Keratinocyte (primary cell): ENCODE measurements at regions not wholly inside any gene's neighbourhood (a gene's known extent, or its start where the extent isn't known, plus 50 kb on each side); places are given as distances from the start of the nearest gene placed in this dataset.

Source experiments
- DNase-seq: peaks from one replicate; pipeline ENCODE4 v3.0.0-alpha.2; 2011; ENCODE audit warnings: low read depth, missing footprints, low spot score
- FAIRE-seq: peaks from 2 replicates; lab custom pipeline; 2011; peaks lifted over from hg19 to GRCh38; lab: Jason Lieb, UNC
- H2AFZ ChIP-seq: 2 replicates; pipeline ENCODE4 v1.6.0; 2012; ENCODE audit warnings: low read length, control low read depth, inconsistent platforms; ENCODE audit not compliant: control insufficient read depth
- H3K27ac ChIP-seq: 2 replicates; pipeline ENCODE4 v1.5.1; 2011; ENCODE audit warnings: low read length; ENCODE audit not compliant: control insufficient read depth, insufficient read depth
- H3K27me3 ChIP-seq: 3 replicates; pipeline ENCODE4 v1.6.0; 2011; ENCODE audit warnings: low read length; ENCODE audit not compliant: control insufficient read depth, insufficient read depth; ENCODE audit errors: extremely low read depth
- H3K36me3 ChIP-seq, 2 experiments: 2 replicates in 1 of 2; 3 replicates in 1 of 2; pipeline ENCODE4 v1.5.1; 2011; ENCODE audit warnings: low read length in 2 of 2, mild to moderate bottlenecking in 1 of 2; ENCODE audit not compliant: control insufficient read depth in 2 of 2, insufficient read depth in 2 of 2; ENCODE audit errors: extremely low read depth in 1 of 2
- H3K4me1 ChIP-seq: 3 replicates; pipeline ENCODE4 v1.5.1; 2011; ENCODE audit warnings: low read length; ENCODE audit not compliant: control insufficient read depth, insufficient read depth; ENCODE audit errors: extremely low read depth
- H3K4me2 ChIP-seq: 3 replicates; pipeline ENCODE4 v1.6.0; 2011; ENCODE audit warnings: low read depth, low read length; ENCODE audit not compliant: control insufficient read depth, insufficient read depth; ENCODE audit errors: extremely low read depth
- H3K4me3 ChIP-seq, 3 experiments: fragments of 200-600 bp in 1 of 3; sonication (generic) in 1 of 3; 2 replicates in 2 of 3; 3 replicates in 1 of 3; pipeline ENCODE4 v1.5.1; 2011 to 2016; ENCODE audit warnings: low read length in 3 of 3, mild to moderate bottlenecking in 3 of 3, control low read depth in 2 of 3, inconsistent platforms in 1 of 3, low read depth in 1 of 3, mixed read lengths in 1 of 3, mixed run types in 1 of 3, moderate library complexity in 1 of 3; ENCODE audit not compliant: control insufficient read depth in 2 of 3, insufficient read depth in 2 of 3; ENCODE audit errors: extremely low read depth in 1 of 3
- H3K79me2 ChIP-seq: 2 replicates; pipeline ENCODE4 v1.6.0; 2012; ENCODE audit warnings: low read length; ENCODE audit not compliant: control insufficient read depth, insufficient read depth
- H3K9ac ChIP-seq: 3 replicates; pipeline ENCODE4 v1.6.0; 2011; ENCODE audit warnings: low read length; ENCODE audit not compliant: control insufficient read depth, insufficient read depth; ENCODE audit errors: extremely low read depth
- H3K9me1 ChIP-seq: 3 replicates; pipeline ENCODE4 v1.6.0; 2011; ENCODE audit warnings: low read length; ENCODE audit not compliant: control insufficient read depth, insufficient read depth; ENCODE audit errors: extremely low read depth
- H3K9me3 ChIP-seq: 2 replicates; pipeline ENCODE4 v1.5.1; 2012; ENCODE audit warnings: low read depth, low read length; ENCODE audit not compliant: control insufficient read depth
- H4K20me1 ChIP-seq: 3 replicates; pipeline ENCODE4 v1.6.0; 2011; ENCODE audit warnings: low read length; ENCODE audit not compliant: control insufficient read depth, insufficient read depth; ENCODE audit errors: extremely low read depth
- EZH2 ChIP-seq: IDR thresholded peaks from one replicate; pipeline ENCODE4 v1.6.1; 2012; ENCODE audit warnings: inconsistent platforms, mild to moderate bottlenecking, low read length, moderate library complexity
- dilution Hi-C: fragments of 300-500 bp; cut with MboI; formaldehyde crosslinking; loops from one replicate; pipeline ENCODE4 v1.7.0; 2020; ENCODE audit warnings: low sequenced_read_pairs; ENCODE audit not compliant: extremely low pct_ligation_motif_present
- TF ChIP-seq, protein P1 (sequence below), 3 experiments: IDR thresholded peaks in 1 of 3; conservative IDR thresholded peaks in 1 of 3; optimal IDR thresholded peaks in 1 of 3; 2 replicates in 2 of 3; 3 replicates in 1 of 3; pipeline versions ENCODE3 to v1.5.1; 2011; ENCODE audit warnings: low read length in 3 of 3, mild to moderate bottlenecking in 3 of 3, moderate library complexity in 2 of 3, control low read depth in 1 of 3, inconsistent platforms in 1 of 3; ENCODE audit not compliant: insufficient read depth in 2 of 3; ENCODE audit errors: extremely low read depth in 1 of 3

DNA sequence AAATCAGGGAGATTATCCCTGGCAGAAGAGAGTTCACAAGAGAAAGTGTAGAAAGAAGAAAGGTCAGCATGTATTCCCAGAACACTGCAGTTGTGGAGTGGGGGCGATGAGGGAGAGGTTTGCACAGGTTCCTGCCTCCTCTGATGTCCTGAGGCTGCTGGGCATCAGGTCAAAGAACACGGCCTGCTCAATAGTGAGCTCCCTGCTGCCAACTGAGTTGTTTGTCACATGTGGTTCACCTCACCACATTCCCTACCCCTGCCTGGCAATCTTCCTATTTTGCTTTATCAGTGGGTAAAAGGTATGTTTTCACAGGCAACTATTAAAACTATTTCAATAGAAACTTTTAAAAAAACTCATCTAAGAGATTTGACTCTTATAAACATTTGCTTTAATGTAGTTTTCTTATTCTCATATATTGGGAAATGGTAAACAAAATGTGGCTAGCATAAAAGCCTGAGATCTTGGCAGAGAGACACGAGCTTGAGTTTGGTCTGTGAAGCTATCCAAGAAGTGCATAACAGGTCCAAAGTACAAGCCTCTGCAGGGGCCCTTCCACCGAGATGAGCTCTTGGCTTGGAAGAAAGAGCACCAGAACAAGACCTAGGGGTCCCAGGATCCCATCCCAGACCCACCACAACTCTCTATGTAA, 123.9 kb upstream of the SRD5A2 start:
- Histone ChIP-seq H3K9me1 (no peaks in the 10 kb centered on the region), H2AFZ (no peak overlapping the region), H3K9ac (no peak overlapping the region), H4K20me1 (no peaks in the 10 kb centered on the region), H3K4me2 (no peak overlapping the region), H3K79me2 (no peaks in the 10 kb centered on the region), H3K4me1 (no peaks in the 10 kb centered on the region), H3K36me3 (no peaks in the 10 kb centered on the region), H3K4me3 (no peak overlapping the region), H3K27ac (no peak overlapping the region), H3K27me3 (peaks cover 9% of the 10 kb centered on the region), H3K9me3 (no peaks in the 10 kb centered on the region)
- TF ChIP-seq, protein P1, sequence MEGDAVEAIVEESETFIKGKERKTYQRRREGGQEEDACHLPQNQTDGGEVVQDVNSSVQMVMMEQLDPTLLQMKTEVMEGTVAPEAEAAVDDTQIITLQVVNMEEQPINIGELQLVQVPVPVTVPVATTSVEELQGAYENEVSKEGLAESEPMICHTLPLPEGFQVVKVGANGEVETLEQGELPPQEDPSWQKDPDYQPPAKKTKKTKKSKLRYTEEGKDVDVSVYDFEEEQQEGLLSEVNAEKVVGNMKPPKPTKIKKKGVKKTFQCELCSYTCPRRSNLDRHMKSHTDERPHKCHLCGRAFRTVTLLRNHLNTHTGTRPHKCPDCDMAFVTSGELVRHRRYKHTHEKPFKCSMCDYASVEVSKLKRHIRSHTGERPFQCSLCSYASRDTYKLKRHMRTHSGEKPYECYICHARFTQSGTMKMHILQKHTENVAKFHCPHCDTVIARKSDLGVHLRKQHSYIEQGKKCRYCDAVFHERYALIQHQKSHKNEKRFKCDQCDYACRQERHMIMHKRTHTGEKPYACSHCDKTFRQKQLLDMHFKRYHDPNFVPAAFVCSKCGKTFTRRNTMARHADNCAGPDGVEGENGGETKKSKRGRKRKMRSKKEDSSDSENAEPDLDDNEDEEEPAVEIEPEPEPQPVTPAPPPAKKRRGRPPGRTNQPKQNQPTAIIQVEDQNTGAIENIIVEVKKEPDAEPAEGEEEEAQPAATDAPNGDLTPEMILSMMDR (optimal IDR thresholded peaks at IDR 0.05 in 1 of 3, IDR thresholded peaks at IDR 0.05 in 1 of 3, conservative IDR thresholded peaks at IDR 0.05 in 1 of 3; ENCODE audit: extremely low read depth in 1 of 3, insufficient read depth in 2 of 3, low read length in 3 of 3), result no peak
- no peak for TF ChIP-seq EZH2
- DNase-seq, result no peak
- no peak for FAIRE-seq
- dilution Hi-C loops, result no loop called here

DNA sequence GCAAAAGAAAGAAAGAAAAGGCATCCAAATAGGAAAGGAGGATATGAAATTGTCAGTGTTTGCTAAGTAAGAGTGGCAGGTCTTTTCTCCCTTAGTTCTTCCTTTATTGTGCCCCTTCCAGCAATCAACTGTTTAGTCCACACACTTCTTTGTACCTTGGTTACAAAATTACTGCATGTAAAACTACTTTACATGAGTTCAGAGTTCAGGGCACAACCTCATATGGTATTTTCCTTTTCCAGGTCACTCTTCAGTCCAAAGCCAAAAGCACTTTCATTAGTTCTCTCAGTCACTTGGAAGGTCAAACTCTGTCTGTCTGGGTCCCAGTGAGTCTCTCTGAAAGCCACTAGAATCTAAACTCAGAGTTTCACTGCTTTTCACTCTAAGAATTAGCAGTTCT, 122.5 kb upstream of the SRD5A2 start:
- no peak overlapping the region for H3K4me3 ChIP-seq
- no peak overlapping the region for H2AFZ ChIP-seq
- no peak for FAIRE-seq
- no peaks in the 10 kb centered on the region for H3K9me3 ChIP-seq
- peaks cover 9% of the 10 kb centered on the region for H3K27me3 ChIP-seq
- H3K4me1 ChIP-seq, result no peaks in the 10 kb centered on the region
- DNase-seq, result no peak
- no peak for TF ChIP-seq EZH2
- TF ChIP-seq, protein P1 (optimal IDR thresholded peaks at IDR 0.05 in 1 of 3, IDR thresholded peaks at IDR 0.05 in 1 of 3, conservative IDR thresholded peaks at IDR 0.05 in 1 of 3; ENCODE audit: extremely low read depth in 1 of 3, insufficient read depth in 2 of 3, low read length in 3 of 3), result no peak
- no peak overlapping the region for H3K27ac ChIP-seq
- no peaks in the 10 kb centered on the region for H3K79me2 ChIP-seq
- no peak overlapping the region for H3K4me2 ChIP-seq
- H4K20me1 ChIP-seq, result no peaks in the 10 kb centered on the region
- H3K36me3 ChIP-seq, result no peaks in the 10 kb centered on the region
- dilution Hi-C loops, result no loop called here
- H3K9me1 ChIP-seq, result no peaks in the 10 kb centered on the region
- no peak overlapping the region for H3K9ac ChIP-seq
